Caki2 (cell line): ENCODE measurements at regions not wholly inside any gene's neighbourhood (a gene's known extent, or its start where the extent isn't known, plus 50 kb on each side); places are given as distances from the start of the nearest gene placed in this dataset.
A peak's percentile ranks its signal among the peaks of the same experiment; 100 is the strongest.

Experiments
- DNase-seq: peaks from one replicate; pipeline ENCODE4 v3.0.0-alpha.2; 2015; ENCODE audit warnings: low read depth
- in situ Hi-C: cut with HindIII; loops from 2 replicates; pipeline ENCODE4 v1.10.0; 2016; ENCODE audit warnings: low sequenced_read_pairs, low pct_unique_long_range_greater_than_20kb, mixed read lengths

GRCh38 chr14:59086241-59086882 is 102.1 kb upstream of the DAAM1 start:
- in situ Hi-C loops = no loop called here
- DNase-seq = no peak

- no peak for DNase-seq
- in situ Hi-C loops = no loop called here
These were observed 101.2 kb upstream of the DAAM1 start for GRCh38 chr14:59087240-59087639.

- no peak for DNase-seq
- in situ Hi-C loops = no loop called here
These were observed 100.8 kb upstream of the DAAM1 start for GRCh38 chr14:59087711-59088110.

GRCh38 chr14:59090572-59090971 is 97.9 kb upstream of the DAAM1 start:
- DNase-seq = no peak
- in situ Hi-C loops = no loop called here

GRCh38 chr14:59091404-59091803 is 97.1 kb upstream of the DAAM1 start:
- in situ Hi-C loops = no loop called here
- no peak for DNase-seq

- no peak for DNase-seq
- in situ Hi-C loops = no loop called here
These were observed 96.5 kb upstream of the DAAM1 start for GRCh38 chr14:59091976-59092375.

- in situ Hi-C loops = no loop called here
- no peak for DNase-seq
These were observed 94.6 kb upstream of the DAAM1 start for GRCh38 chr14:59093902-59094301.

- DNase-seq = no peak
- in situ Hi-C loops = no loop called here
These were observed 92.2 kb upstream of the DAAM1 start for GRCh38 chr14:59096303-59096702.

- DNase-seq = no peak
- in situ Hi-C loops = no loop called here
These were observed 90.8 kb upstream of the DAAM1 start for GRCh38 chr14:59097681-59098080.

- in situ Hi-C loops = no loop called here
- peak; percentile 73 for DNase-seq
These were observed 90.1 kb upstream of the DAAM1 start for GRCh38 chr14:59098377-59098776.

GRCh38 chr14:59100205-59100604 is 88.3 kb upstream of the DAAM1 start:
- DNase-seq = no peak
- in situ Hi-C loops = no loop called here

- in situ Hi-C loops = no loop called here
- no peak for DNase-seq
These were observed 87.0 kb upstream of the DAAM1 start for GRCh38 chr14:59101476-59101875.

GRCh38 chr14:59103396-59103795 is 85.1 kb upstream of the DAAM1 start:
- DNase-seq = no peak
- in situ Hi-C loops = no loop called here

GRCh38 chr14:59107819-59108218 is 80.6 kb upstream of the DAAM1 start:
- DNase-seq = no peak
- in situ Hi-C loops = no loop called here

GRCh38 chr14:59116984-59117415 is 71.5 kb upstream of the DAAM1 start:
- in situ Hi-C loops = no loop called here
- DNase-seq = peak; percentile 86

GRCh38 chr14:59117754-59118528 is 70.5 kb upstream of the DAAM1 start:
- DNase-seq = peak; percentile 11
- in situ Hi-C loops = no loop called here

GRCh38 chr14:59120921-59121320 is 67.5 kb upstream of the DAAM1 start:
- DNase-seq = no peak
- in situ Hi-C loops = no loop called here

GRCh38 chr14:59123531-59123930 is 64.9 kb upstream of the DAAM1 start:
- no peak for DNase-seq
- in situ Hi-C loops = no loop called here

- DNase-seq = peak; percentile 12
- in situ Hi-C loops = no loop called here
These were observed 64.5 kb upstream of the DAAM1 start for GRCh38 chr14:59123975-59124374.

- no peak for DNase-seq
- in situ Hi-C loops = no loop called here
These were observed 63.3 kb upstream of the DAAM1 start for GRCh38 chr14:59125156-59125555.
